Loucy (cell line): ENCODE measurements at regions not wholly inside any gene's neighbourhood (a gene's known extent, or its start where the extent isn't known, plus 50 kb on each side); places are given as distances from the start of the nearest gene placed in this dataset.

Experiments
- H2AFZ ChIP-seq: fragments of 200-600 bp; sonication (generic); 2 replicates; pipeline ENCODE4 v1.6.0; 2016; ENCODE audit warnings: antibody characterized with exemption, mild to moderate bottlenecking, low read length, moderate library complexity
- H3F3A ChIP-seq: fragments of 200-600 bp; 2 replicates; pipeline ENCODE4 v1.6.0; 2016; ENCODE audit warnings: antibody characterized with exemption, low read depth, mild to moderate bottlenecking
- H3K27me3 ChIP-seq: fragments of 200-600 bp; sonication (generic); 2 replicates; pipeline ENCODE4 v1.6.1; 2014; ENCODE audit warnings: low read length, mild to moderate bottlenecking; ENCODE audit not compliant: insufficient read depth, poor library complexity, severe bottlenecking
- H3K36me3 ChIP-seq: fragments of 200-600 bp; sonication (generic); 2 replicates; pipeline ENCODE4 v1.6.1; 2016; ENCODE audit warnings: low read length; ENCODE audit not compliant: insufficient read depth
- H3K4me1 ChIP-seq: fragments of 200-600 bp; sonication (generic); 2 replicates; pipeline ENCODE4 v1.5.1; 2014; ENCODE audit warnings: low read length, mild to moderate bottlenecking; ENCODE audit not compliant: insufficient read depth, poor library complexity, severe bottlenecking
- H3K4me2 ChIP-seq: fragments of 200-600 bp; sonication (generic); 2 replicates; pipeline ENCODE4 v1.6.0; 2014; ENCODE audit warnings: antibody characterized with exemption, low read length, low read depth, mild to moderate bottlenecking; ENCODE audit not compliant: poor library complexity, severe bottlenecking
- H3K4me3 ChIP-seq: fragments of 200-600 bp; sonication (generic); 2 replicates; pipeline ENCODE4 v1.5.1; 2014; ENCODE audit warnings: low read length, mild to moderate bottlenecking, mixed read lengths; ENCODE audit not compliant: poor library complexity, severe bottlenecking
- H3K79me2 ChIP-seq: fragments of 200-600 bp; sonication (generic); 2 replicates; pipeline ENCODE4 v1.6.1; 2014; ENCODE audit warnings: low read length; ENCODE audit not compliant: insufficient read depth
- H3K9ac ChIP-seq: fragments of 200-600 bp; sonication (generic); 2 replicates; pipeline ENCODE4 v1.6.0; 2014; ENCODE audit warnings: mild to moderate bottlenecking, low read depth, low read length, moderate library complexity; ENCODE audit not compliant: poor library complexity, severe bottlenecking
- H3K9me2 ChIP-seq: fragments of 200-600 bp; sonication (generic); replicated peaks from 2 replicates; pipeline ENCODE4 v1.6.1; 2016; ENCODE audit warnings: low read depth, low read length, mixed read lengths
- H3K9me3 ChIP-seq: fragments of 200-600 bp; sonication (generic); 2 replicates; pipeline ENCODE4 v1.6.1; 2014; ENCODE audit warnings: mild to moderate bottlenecking, antibody characterized with exemption, low read length, low read depth; ENCODE audit not compliant: insufficient read depth
- H4K20me1 ChIP-seq: fragments of 200-600 bp; sonication (generic); 2 replicates; pipeline ENCODE4 v1.6.0; 2014; ENCODE audit warnings: antibody characterized with exemption, low read length, mild to moderate bottlenecking; ENCODE audit not compliant: insufficient read depth, poor library complexity, severe bottlenecking
- CTCF ChIP-seq: fragments of 200-600 bp; sonication (generic); conservative IDR thresholded peaks from 2 replicates; pipeline ENCODE4 v1.5.1; 2014; ENCODE audit warnings: mild to moderate bottlenecking, antibody characterized with exemption, low read length
- EZH2phosphoT487 ChIP-seq: fragments of 200-600 bp; IDR thresholded peaks from 2 replicates; pipeline ENCODE4 v1.6.1; 2018; ENCODE audit warnings: antibody characterized with exemption, mild to moderate bottlenecking, moderate library complexity, borderline replicate concordance

GRCh38 chr18:45324495-45325113 is 290.7 kb upstream of the SLC14A2 start:
- Histone ChIP-seq H3K4me1 (no peaks in the 10 kb centered on the region), H3F3A (no peaks in the 10 kb centered on the region)

GRCh38 chr18:45325778-45326177 is 289.5 kb upstream of the SLC14A2 start:
- H3K4me2 ChIP-seq: no peak overlapping the region
- H3K9ac ChIP-seq: no peak overlapping the region
- H3K4me3 ChIP-seq: no peak overlapping the region
- H3F3A ChIP-seq: no peaks in the 10 kb centered on the region
- no peaks in the 10 kb centered on the region for H3K79me2 ChIP-seq
- H4K20me1 ChIP-seq: no peaks in the 10 kb centered on the region
- H3K4me1 ChIP-seq: no peaks in the 10 kb centered on the region
- H3K9me3 ChIP-seq: no peaks in the 10 kb centered on the region
- TF ChIP-seq CTCF (no peak), EZH2phosphoT487 (no peak)
- H3K27me3 ChIP-seq: no peaks in the 10 kb centered on the region
- no peaks in the 10 kb centered on the region for H3K36me3 ChIP-seq
- no peaks in the 10 kb centered on the region for H3K9me2 ChIP-seq
- H2AFZ ChIP-seq: no peak overlapping the region

More at GRCh38 chr18:45324495-45325113, 290.7 kb upstream of the SLC14A2 start:
- H3K27me3 ChIP-seq: no peaks in the 10 kb centered on the region
- H2AFZ ChIP-seq: no peak overlapping the region
- no peaks in the 10 kb centered on the region for H4K20me1 ChIP-seq
- no peaks in the 10 kb centered on the region for H3K79me2 ChIP-seq
- H3K9me3 ChIP-seq: no peaks in the 10 kb centered on the region
- H3K4me2 ChIP-seq: no peak overlapping the region
- no peaks in the 10 kb centered on the region for H3K36me3 ChIP-seq
- no peak overlapping the region for H3K9ac ChIP-seq
- TF ChIP-seq EZH2phosphoT487 (no peak), CTCF (no peak)
- H3K4me3 ChIP-seq: no peak overlapping the region
- no peaks in the 10 kb centered on the region for H3K9me2 ChIP-seq

GRCh38 chr18:45326505-45326904 is 288.8 kb upstream of the SLC14A2 start:
- Histone ChIP-seq H3K4me2 (no peak overlapping the region), H3K36me3 (no peaks in the 10 kb centered on the region), H3K9me3 (no peaks in the 10 kb centered on the region), H2AFZ (no peak overlapping the region), H3F3A (no peaks in the 10 kb centered on the region), H3K9me2 (no peaks in the 10 kb centered on the region), H3K4me1 (no peaks in the 10 kb centered on the region), H3K4me3 (no peak overlapping the region), H3K27me3 (no peaks in the 10 kb centered on the region), H3K9ac (no peak overlapping the region), H4K20me1 (no peaks in the 10 kb centered on the region), H3K79me2 (no peaks in the 10 kb centered on the region)
- TF ChIP-seq EZH2phosphoT487 (no peak), CTCF (no peak)
